ENCODE measurements at regions not wholly inside any gene's neighbourhood (a gene's known extent, or its start where the extent isn't known, plus 50 kb on each side); places are given as distances from the start of the nearest gene placed in this dataset.

GRCh38 chr16:76913046-76913445, 277.9 kb upstream of the MON1B start:
- no peak for DNase-seq

GRCh38 chr16:76926042-76926441, 264.9 kb upstream of the MON1B start:
- no peak for DNase-seq

- DNase-seq: no peak
Measured at GRCh38 chr16:76926595-76926994, 264.4 kb upstream of the MON1B start.

- no peak for DNase-seq
Measured at GRCh38 chr16:76931186-76931585, 259.8 kb upstream of the MON1B start.

GRCh38 chr16:76932541-76933211, 258.3 kb upstream of the MON1B start:
- DNase-seq: no peak

- DNase-seq: no peak
Measured at GRCh38 chr16:76940251-76940650, 250.7 kb upstream of the MON1B start.

- DNase-seq: no peak
Measured at GRCh38 chr16:76941113-76941512, 249.9 kb upstream of the MON1B start.

- DNase-seq: no peak
Measured at GRCh38 chr16:76942089-76942488, 248.9 kb upstream of the MON1B start.

- DNase-seq: no peak
Measured at GRCh38 chr16:76943921-76944320, 247.1 kb upstream of the MON1B start.

- no peak for DNase-seq
Measured at GRCh38 chr16:76946879-76947278, 244.1 kb upstream of the MON1B start.

GRCh38 chr16:76947749-76948148, 243.2 kb upstream of the MON1B start:
- no peak for DNase-seq

GRCh38 chr16:76955629-76956028, 235.4 kb upstream of the MON1B start:
- no peak for DNase-seq

- DNase-seq: no peak
Measured at GRCh38 chr16:76956394-76956793, 234.6 kb upstream of the MON1B start.

- DNase-seq: no peak
Measured at GRCh38 chr16:76956841-76957240, 234.1 kb upstream of the MON1B start.

GRCh38 chr16:76959166-76959565, 231.8 kb upstream of the MON1B start:
- DNase-seq: no peak

- no peak for DNase-seq
Measured at GRCh38 chr16:76963614-76964315, 227.2 kb upstream of the MON1B start.

- no peak for DNase-seq
Measured at GRCh38 chr16:76964464-76965154, 226.4 kb upstream of the MON1B start.

GRCh38 chr16:76970087-76970744, 220.8 kb upstream of the MON1B start:
- DNase-seq: no peak

GRCh38 chr16:76970745-76971099, 220.3 kb upstream of the MON1B start:
- no peak for DNase-seq

- DNase-seq: no peak
Measured at GRCh38 chr16:76976101-76976500, 214.9 kb upstream of the MON1B start.

- no peak for DNase-seq
Measured at GRCh38 chr16:76976756-76977155, 214.2 kb upstream of the MON1B start.

GRCh38 chr16:76984196-76984595, 206.8 kb upstream of the MON1B start:
- DNase-seq: no peak

GRCh38 chr16:76985392-76986045, 205.5 kb upstream of the MON1B start:
- no peak for DNase-seq

All from Kasumi-1 (cell line).